WI38 (cell line): ENCODE measurements at regions not wholly inside any gene's neighbourhood (a gene's known extent, or its start where the extent isn't known, plus 50 kb on each side); places are given as distances from the start of the nearest gene placed in this dataset.

ENCODE experiments used
- H3K4me3 ChIP-seq: 2 replicates; pipeline ENCODE4 v1.5.1; 2011; ENCODE audit warnings: low read depth, mild to moderate bottlenecking, control low read depth, low read length
- CTCF ChIP-seq: IDR thresholded peaks from 2 replicates; pipeline ENCODE4 v1.5.1; 2012; ENCODE audit warnings: low read depth, mild to moderate bottlenecking, control low read depth, low read length

- H3K4me3 ChIP-seq, result no peak overlapping the region
- no peak for TF ChIP-seq CTCF
These were observed 997.2 kb upstream of the SLIT2 start for GRCh38 chr4:19254486-19254885.

- H3K4me3 ChIP-seq, result no peak overlapping the region
- TF ChIP-seq CTCF, result no peak
These were observed 1003.7 kb upstream of the SLIT2 start for GRCh38 chr4:19248023-19248422.

GRCh38 chr4:19241895-19242294, 1009.8 kb upstream of the SLIT2 start:
- TF ChIP-seq CTCF, result no peak

GRCh38 chr4:19239565-19239964, 1012.1 kb upstream of the SLIT2 start:
- no peak overlapping the region for H3K4me3 ChIP-seq
- TF ChIP-seq CTCF, result no peak

More at GRCh38 chr4:19241895-19242294, 1009.8 kb upstream of the SLIT2 start:
- H3K4me3 ChIP-seq, result no peak overlapping the region

GRCh38 chr4:19236473-19236872, 1015.2 kb upstream of the SLIT2 start:
- no peak for TF ChIP-seq CTCF
- no peak overlapping the region for H3K4me3 ChIP-seq

- TF ChIP-seq CTCF, result no peak
- H3K4me3 ChIP-seq, result no peak overlapping the region
These were observed 1020.7 kb upstream of the SLIT2 start for GRCh38 chr4:19230906-19231545.

- H3K4me3 ChIP-seq, result no peak overlapping the region
- TF ChIP-seq CTCF, result no peak
These were observed 1024.0 kb upstream of the SLIT2 start for GRCh38 chr4:19227701-19228100.
